ENCODE measurements at regions not wholly inside any gene's neighbourhood (a gene's known extent, or its start where the extent isn't known, plus 50 kb on each side); places are given as distances from the start of the nearest gene placed in this dataset.

DNA sequence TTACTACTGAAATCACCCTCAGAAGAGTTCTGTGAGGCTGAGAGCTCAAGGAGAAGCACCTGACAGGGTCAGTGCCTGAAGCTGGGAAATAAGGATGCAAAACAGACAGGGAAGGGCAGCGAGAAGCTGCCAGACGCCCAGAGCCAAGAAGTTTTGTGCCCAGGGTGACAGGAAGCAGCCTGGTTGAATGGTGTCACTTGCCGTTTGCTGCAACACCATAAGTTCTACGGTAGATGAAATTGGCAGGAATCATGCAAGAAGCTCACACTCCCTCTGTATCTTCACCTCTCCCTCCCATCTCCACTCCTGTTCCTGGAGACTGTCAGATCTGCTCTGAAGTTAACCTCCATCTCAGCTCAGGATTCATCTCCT lies 117.0 kb upstream of the SLC14A2 start:
- Histone ChIP-seq H3K9me3 (no peaks in the 10 kb centered on the region), H3K4me1 (no peaks in the 10 kb centered on the region), H3K27me3 (ENCODE audit: low read depth) (no peaks in the 10 kb centered on the region), H3K27ac (no peak overlapping the region), H3K4me3 (no peak overlapping the region), H3K36me3 (no peaks in the 10 kb centered on the region)
- intact Hi-C loops (cut with DNase I): no loop called here
- TF ChIP-seq, protein P1, sequence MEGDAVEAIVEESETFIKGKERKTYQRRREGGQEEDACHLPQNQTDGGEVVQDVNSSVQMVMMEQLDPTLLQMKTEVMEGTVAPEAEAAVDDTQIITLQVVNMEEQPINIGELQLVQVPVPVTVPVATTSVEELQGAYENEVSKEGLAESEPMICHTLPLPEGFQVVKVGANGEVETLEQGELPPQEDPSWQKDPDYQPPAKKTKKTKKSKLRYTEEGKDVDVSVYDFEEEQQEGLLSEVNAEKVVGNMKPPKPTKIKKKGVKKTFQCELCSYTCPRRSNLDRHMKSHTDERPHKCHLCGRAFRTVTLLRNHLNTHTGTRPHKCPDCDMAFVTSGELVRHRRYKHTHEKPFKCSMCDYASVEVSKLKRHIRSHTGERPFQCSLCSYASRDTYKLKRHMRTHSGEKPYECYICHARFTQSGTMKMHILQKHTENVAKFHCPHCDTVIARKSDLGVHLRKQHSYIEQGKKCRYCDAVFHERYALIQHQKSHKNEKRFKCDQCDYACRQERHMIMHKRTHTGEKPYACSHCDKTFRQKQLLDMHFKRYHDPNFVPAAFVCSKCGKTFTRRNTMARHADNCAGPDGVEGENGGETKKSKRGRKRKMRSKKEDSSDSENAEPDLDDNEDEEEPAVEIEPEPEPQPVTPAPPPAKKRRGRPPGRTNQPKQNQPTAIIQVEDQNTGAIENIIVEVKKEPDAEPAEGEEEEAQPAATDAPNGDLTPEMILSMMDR (IDR thresholded peaks at IDR 0.05): no peak
- ATAC-seq (no peak), DNase-seq (no peak)

DNA sequence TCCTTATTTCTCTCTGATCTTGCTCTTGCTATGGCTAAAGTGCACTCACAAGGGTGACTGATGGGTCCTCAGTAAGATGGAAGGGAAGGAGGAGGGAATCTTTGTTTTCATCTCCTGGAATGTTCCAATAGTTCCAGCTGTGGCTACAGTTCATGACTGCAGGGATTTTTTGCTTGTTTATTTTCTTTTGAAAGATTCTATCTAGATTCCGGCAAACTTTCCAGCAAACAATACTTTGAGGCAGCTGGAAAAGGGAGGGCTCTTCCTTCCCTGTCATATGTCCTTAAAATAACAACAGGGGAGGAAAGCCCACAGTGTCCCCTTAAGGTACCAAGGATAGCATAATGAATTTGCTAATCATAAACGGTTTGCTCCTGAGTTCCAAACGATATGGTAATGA lies 111.3 kb upstream of the SLC14A2 start:
- intact Hi-C loops (cut with DNase I): no loop called here
- H3K4me3 ChIP-seq: no peak overlapping the region
- H3K4me1 ChIP-seq: no peaks in the 10 kb centered on the region
- TF ChIP-seq, protein P1 (IDR thresholded peaks at IDR 0.05): no peak
- H3K36me3 ChIP-seq: no peaks in the 10 kb centered on the region
- no peak for ATAC-seq
- H3K27ac ChIP-seq: peak overlapping the region; percentile 24
- DNase-seq: no peak
- H3K27me3 ChIP-seq (ENCODE audit: low read depth): no peaks in the 10 kb centered on the region
- H3K9me3 ChIP-seq: no peaks in the 10 kb centered on the region

DNA sequence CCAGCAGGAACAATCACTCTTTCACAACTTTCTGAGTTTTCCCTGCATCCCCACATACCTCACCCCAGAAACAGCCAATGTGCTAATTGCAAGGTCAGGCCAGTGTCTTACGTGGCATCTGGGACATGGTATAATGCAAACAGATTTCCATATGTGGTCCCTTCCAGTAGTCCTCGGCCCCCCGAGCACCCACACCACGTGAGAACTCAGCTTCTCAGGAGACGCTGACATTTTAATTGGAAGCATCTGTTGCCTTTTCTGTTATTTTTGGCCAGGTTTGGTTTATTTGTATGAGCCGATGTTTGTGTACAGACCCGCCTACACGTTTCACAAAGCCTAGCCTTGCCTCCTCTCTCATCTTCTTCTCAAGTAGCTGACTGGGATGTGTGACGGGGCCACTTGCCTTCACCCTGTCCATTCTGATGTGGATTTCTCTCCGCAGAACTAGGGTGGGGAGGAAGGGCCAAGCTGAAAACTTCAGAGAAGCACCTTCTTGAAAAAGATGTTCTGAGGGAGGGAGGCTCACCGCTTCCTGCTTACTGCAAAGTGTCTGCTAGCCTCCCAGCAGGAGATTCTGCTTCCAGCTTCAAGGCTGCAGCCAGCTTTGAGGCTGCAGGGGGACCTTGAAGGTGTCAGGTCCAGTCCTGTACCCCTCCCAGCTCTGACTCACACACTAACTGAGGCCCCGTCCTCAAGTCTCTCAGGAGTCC lies 109.6 kb upstream of the SLC14A2 start:
- TF ChIP-seq, protein P1 (IDR thresholded peaks at IDR 0.05): no peak
- intact Hi-C loops (cut with DNase I): no loop called here

DNA sequence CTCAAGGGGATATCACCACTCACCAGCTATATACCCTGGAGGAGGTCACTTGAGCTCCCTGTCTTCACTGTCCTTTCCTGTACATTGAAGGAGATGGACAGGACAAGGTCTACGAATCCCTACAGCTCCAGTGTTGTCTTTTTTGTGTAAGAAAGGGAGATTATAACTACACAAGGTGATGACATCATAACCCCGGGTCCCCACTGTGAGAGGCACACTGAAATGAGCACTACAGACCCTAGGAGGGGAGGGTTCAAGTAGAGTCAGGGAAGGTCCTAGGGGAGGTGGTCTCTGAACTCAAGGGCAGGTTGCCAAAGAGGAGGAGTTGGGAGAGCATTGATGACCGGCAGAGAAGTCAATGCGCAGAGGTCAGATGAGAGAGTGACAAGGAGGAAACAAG lies 108.3 kb upstream of the SLC14A2 start:
- no peak overlapping the region for H3K27ac ChIP-seq
- intact Hi-C loops (cut with DNase I): no loop called here
- H3K4me3 ChIP-seq: no peak overlapping the region

More for the DNA sequence above, 109.6 kb upstream of the SLC14A2 start:
- DNase-seq: no peak
- Histone ChIP-seq H3K27me3 (ENCODE audit: low read depth) (no peaks in the 10 kb centered on the region), H3K4me1 (no peaks in the 10 kb centered on the region), H3K27ac (no peak overlapping the region), H3K36me3 (no peaks in the 10 kb centered on the region), H3K4me3 (no peak overlapping the region), H3K9me3 (no peaks in the 10 kb centered on the region)
- no peak for ATAC-seq

DNA sequence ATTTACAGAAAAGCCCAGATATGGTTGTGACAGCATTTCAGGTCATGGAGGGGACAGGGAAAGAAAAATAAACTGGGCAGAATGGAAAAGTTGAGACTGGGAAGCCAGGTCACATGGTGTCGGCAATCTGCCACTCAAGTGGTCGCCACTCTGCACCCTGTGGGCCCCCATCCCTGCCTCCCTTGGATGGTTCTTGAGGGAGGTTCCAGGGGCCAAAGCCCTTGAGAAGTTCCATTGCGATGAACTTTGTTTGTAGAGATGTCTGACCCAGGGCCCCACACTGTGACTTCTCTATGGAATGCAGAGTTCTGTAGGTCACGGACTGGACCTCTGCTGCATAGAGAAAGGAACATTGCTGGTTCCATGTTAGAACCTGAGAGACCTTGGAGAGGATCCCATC lies 105.7 kb upstream of the SLC14A2 start:
- H3K4me3 ChIP-seq: no peak overlapping the region
- H3K4me1 ChIP-seq: no peaks in the 10 kb centered on the region
- H3K27me3 ChIP-seq (ENCODE audit: low read depth): no peaks in the 10 kb centered on the region
- TF ChIP-seq, protein P1 (IDR thresholded peaks at IDR 0.05): no peak
- no peaks in the 10 kb centered on the region for H3K9me3 ChIP-seq
- no peaks in the 10 kb centered on the region for H3K36me3 ChIP-seq
- intact Hi-C loops (cut with DNase I): no loop called here
- no peak overlapping the region for H3K27ac ChIP-seq
- ATAC-seq (no peak), DNase-seq (no peak)

More for the DNA sequence above, 108.3 kb upstream of the SLC14A2 start:
- Histone ChIP-seq H3K9me3 (no peaks in the 10 kb centered on the region), H3K27me3 (ENCODE audit: low read depth) (no peaks in the 10 kb centered on the region), H3K36me3 (no peaks in the 10 kb centered on the region), H3K4me1 (no peaks in the 10 kb centered on the region)
- TF ChIP-seq, protein P1 (IDR thresholded peaks at IDR 0.05): no peak
- DNase-seq: no peak
- no peak for ATAC-seq
